DOHH2 (cell line): ENCODE measurements at regions not wholly inside any gene's neighbourhood (a gene's known extent, or its start where the extent isn't known, plus 50 kb on each side); places are given as distances from the start of the nearest gene placed in this dataset.

ENCODE experiments used
- H3F3A ChIP-seq: fragments of 200-600 bp; sonication (generic), shearing (Covaris generic); 2 replicates; pipeline ENCODE4 v1.6.0; 2016; ENCODE audit warnings: antibody characterized with exemption, mild to moderate bottlenecking; ENCODE audit not compliant: control insufficient read depth, insufficient read depth
- H3K27ac ChIP-seq: fragments of 200-600 bp; sonication (generic); 2 replicates; pipeline ENCODE4 v1.5.1; 2014; ENCODE audit warnings: low read depth, mild to moderate bottlenecking, low read length, moderate library complexity
- H3K27me3 ChIP-seq: fragments of 200-600 bp; sonication (generic); 2 replicates; pipeline ENCODE4 v1.6.1; 2014; ENCODE audit warnings: mild to moderate bottlenecking, low read length, mixed read lengths; ENCODE audit not compliant: control insufficient read depth
- H3K36me3 ChIP-seq: fragments of 200-600 bp; sonication (generic); 2 replicates; pipeline ENCODE4 v1.6.1; 2014; ENCODE audit warnings: mild to moderate bottlenecking, low read length, moderate library complexity, mixed read lengths; ENCODE audit not compliant: control insufficient read depth
- H3K4me1 ChIP-seq: fragments of 200-600 bp; sonication (generic); 2 replicates; pipeline ENCODE4 v1.6.1; 2014; ENCODE audit warnings: mild to moderate bottlenecking, low read length, mixed read lengths; ENCODE audit not compliant: control insufficient read depth
- H3K4me2 ChIP-seq: fragments of 200-600 bp; sonication (generic); 2 replicates; pipeline ENCODE4 v1.6.0; 2014; ENCODE audit warnings: mild to moderate bottlenecking, low read length, moderate library complexity
- H3K4me3 ChIP-seq: fragments of 200-600 bp; sonication (generic); 2 replicates; pipeline ENCODE4 v1.5.1; 2014; ENCODE audit warnings: mild to moderate bottlenecking, low read length, mixed read lengths
- H3K79me2 ChIP-seq: fragments of 200-600 bp; sonication (generic); 2 replicates; pipeline ENCODE4 v1.6.1; 2014; ENCODE audit warnings: mild to moderate bottlenecking, low read length, mixed read lengths; ENCODE audit not compliant: control insufficient read depth
- H3K9me2 ChIP-seq: fragments of 200-600 bp; sonication (generic); replicated peaks from 2 replicates; pipeline ENCODE4 v1.6.1; 2014; ENCODE audit warnings: mild to moderate bottlenecking, low read length, mixed read lengths; ENCODE audit not compliant: control insufficient read depth
- H3K9me3 ChIP-seq: fragments of 200-600 bp; sonication (generic); 2 replicates; pipeline ENCODE4 v1.6.1; 2014; ENCODE audit warnings: antibody characterized with exemption, low read length, mixed read lengths; ENCODE audit not compliant: control insufficient read depth, insufficient read depth
- H4K20me1 ChIP-seq: fragments of 200-600 bp; sonication (generic); 2 replicates; pipeline ENCODE4 v1.6.0; 2014; ENCODE audit warnings: low read depth, mild to moderate bottlenecking, antibody characterized with exemption, low read length, moderate library complexity; ENCODE audit not compliant: control insufficient read depth, insufficient read depth
- EZH2phosphoT487 ChIP-seq: fragments of 200-600 bp; sonication (generic); IDR thresholded peaks from 2 replicates; pipeline ENCODE4 v1.6.1; 2017; ENCODE audit warnings: borderline replicate concordance, mild to moderate bottlenecking, antibody characterized with exemption, low read length, moderate library complexity, mixed read lengths
- TF ChIP-seq, protein P1 (sequence below): fragments of 200-600 bp; sonication (generic); IDR thresholded peaks from one replicate; pipeline ENCODE4 v1.5.1; 2014; ENCODE audit warnings: antibody characterized with exemption, mild to moderate bottlenecking, low read depth, low read length; ENCODE audit not compliant: poor library complexity, severe bottlenecking

GRCh38 chr3:14288177-14288788, 109.7 kb downstream of the LSM3 start:
- no peak overlapping the region for H3K4me2 ChIP-seq
- H3K9me2 ChIP-seq: no peaks in the 10 kb centered on the region
- no peaks in the 10 kb centered on the region for H3K79me2 ChIP-seq
- no peaks in the 10 kb centered on the region for H4K20me1 ChIP-seq
- no peaks in the 10 kb centered on the region for H3K4me1 ChIP-seq
- no peaks in the 10 kb centered on the region for H3F3A ChIP-seq
- H3K36me3 ChIP-seq: no peaks in the 10 kb centered on the region
- H3K27me3 ChIP-seq: peaks cover 15% of the 10 kb centered on the region; the same call in 1 of the 2 replicates
- TF ChIP-seq, protein P1, sequence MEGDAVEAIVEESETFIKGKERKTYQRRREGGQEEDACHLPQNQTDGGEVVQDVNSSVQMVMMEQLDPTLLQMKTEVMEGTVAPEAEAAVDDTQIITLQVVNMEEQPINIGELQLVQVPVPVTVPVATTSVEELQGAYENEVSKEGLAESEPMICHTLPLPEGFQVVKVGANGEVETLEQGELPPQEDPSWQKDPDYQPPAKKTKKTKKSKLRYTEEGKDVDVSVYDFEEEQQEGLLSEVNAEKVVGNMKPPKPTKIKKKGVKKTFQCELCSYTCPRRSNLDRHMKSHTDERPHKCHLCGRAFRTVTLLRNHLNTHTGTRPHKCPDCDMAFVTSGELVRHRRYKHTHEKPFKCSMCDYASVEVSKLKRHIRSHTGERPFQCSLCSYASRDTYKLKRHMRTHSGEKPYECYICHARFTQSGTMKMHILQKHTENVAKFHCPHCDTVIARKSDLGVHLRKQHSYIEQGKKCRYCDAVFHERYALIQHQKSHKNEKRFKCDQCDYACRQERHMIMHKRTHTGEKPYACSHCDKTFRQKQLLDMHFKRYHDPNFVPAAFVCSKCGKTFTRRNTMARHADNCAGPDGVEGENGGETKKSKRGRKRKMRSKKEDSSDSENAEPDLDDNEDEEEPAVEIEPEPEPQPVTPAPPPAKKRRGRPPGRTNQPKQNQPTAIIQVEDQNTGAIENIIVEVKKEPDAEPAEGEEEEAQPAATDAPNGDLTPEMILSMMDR: no peak
- TF ChIP-seq EZH2phosphoT487: no peak
- no peak overlapping the region for H3K27ac ChIP-seq
- H3K9me3 ChIP-seq: no peaks in the 10 kb centered on the region
- H3K4me3 ChIP-seq: no peak overlapping the region

- peaks cover 15% of the 10 kb centered on the region; the same call in 1 of the 2 replicates for H3K27me3 ChIP-seq
- no peaks in the 10 kb centered on the region for H3K9me2 ChIP-seq
- H4K20me1 ChIP-seq: no peaks in the 10 kb centered on the region
- no peaks in the 10 kb centered on the region for H3K36me3 ChIP-seq
- H3K4me1 ChIP-seq: no peaks in the 10 kb centered on the region
- no peak overlapping the region for H3K4me3 ChIP-seq
- no peaks in the 10 kb centered on the region for H3F3A ChIP-seq
- H3K4me2 ChIP-seq: no peak overlapping the region
- no peaks in the 10 kb centered on the region for H3K79me2 ChIP-seq
- no peak overlapping the region for H3K27ac ChIP-seq
- TF ChIP-seq EZH2phosphoT487: no peak
- TF ChIP-seq, protein P1: no peak
- H3K9me3 ChIP-seq: no peaks in the 10 kb centered on the region
Measured at GRCh38 chr3:14288833-14289451, 110.3 kb downstream of the LSM3 start.

DNA sequence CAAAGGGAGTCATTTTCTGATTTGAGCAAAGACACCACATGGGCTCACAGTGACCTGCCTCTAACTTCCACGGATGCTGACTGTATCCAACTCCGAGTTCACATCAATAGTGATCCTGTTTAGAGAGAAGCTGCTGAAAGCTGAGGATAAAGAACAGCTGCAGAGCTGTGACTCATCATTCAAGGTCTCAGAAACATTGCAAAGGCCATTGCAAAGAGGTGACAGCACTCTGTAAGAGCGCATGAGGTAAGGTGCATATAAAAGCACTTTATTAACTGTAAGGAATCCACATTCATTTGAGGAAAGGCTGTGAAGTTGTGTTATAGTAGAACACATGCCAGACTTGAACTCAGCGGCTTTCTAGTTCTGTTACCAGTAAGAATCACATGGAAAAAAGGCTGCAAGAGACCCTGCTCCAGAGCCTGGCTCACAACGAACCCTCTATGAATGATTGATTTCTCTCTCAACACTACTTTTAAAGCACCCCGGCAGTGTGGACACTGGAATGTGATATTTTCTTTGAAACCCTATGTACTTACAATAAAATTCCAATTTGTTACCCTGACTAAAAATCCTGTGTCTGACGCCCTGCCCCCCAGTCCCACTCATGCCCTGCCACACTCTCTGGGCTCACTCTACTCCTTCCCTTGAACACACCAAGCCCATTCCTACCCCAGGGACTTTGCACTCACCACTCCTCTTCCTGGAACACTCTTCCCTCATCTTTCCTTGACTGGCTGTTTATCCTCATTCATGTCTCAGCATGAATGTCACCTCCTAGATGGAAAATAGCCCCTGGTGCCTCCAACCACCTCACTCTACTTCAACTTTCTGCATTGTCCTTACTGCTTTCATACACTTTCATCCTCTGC, 111.2 kb downstream of the LSM3 start:
- no peaks in the 10 kb centered on the region for H3K79me2 ChIP-seq
- H3K9me2 ChIP-seq: no peaks in the 10 kb centered on the region
- no peaks in the 10 kb centered on the region for H3K36me3 ChIP-seq
- H3K27me3 ChIP-seq: peaks cover 15% of the 10 kb centered on the region; the same call in 1 of the 2 replicates
- H4K20me1 ChIP-seq: no peaks in the 10 kb centered on the region
- TF ChIP-seq, protein P1: no peak
- no peak for TF ChIP-seq EZH2phosphoT487
- no peak overlapping the region for H3K4me2 ChIP-seq
- no peak overlapping the region for H3K4me3 ChIP-seq
- no peaks in the 10 kb centered on the region for H3F3A ChIP-seq
- H3K27ac ChIP-seq: no peak overlapping the region
- H3K4me1 ChIP-seq: no peaks in the 10 kb centered on the region
- no peaks in the 10 kb centered on the region for H3K9me3 ChIP-seq
